GM23338 (cell line): ENCODE measurements at regions not wholly inside any gene's neighbourhood (a gene's known extent, or its start where the extent isn't known, plus 50 kb on each side); places are given as distances from the start of the nearest gene placed in this dataset.

Experiments
- ATAC-seq: fragments of 200-7000 bp; cut with Tn5 transposase; 3 replicates; pipeline ENCODE4 v1.9.1; 2020
- DNase-seq: peaks from one replicate; pipeline ENCODE4 v3.0.0-alpha.2; 2015; ENCODE audit warnings: low spot score
- H2AFZ ChIP-seq: fragments of 200-600 bp; sonication (generic); 2 replicates; pipeline ENCODE4 v1.8.0; 2016; ENCODE audit warnings: antibody characterized with exemption, mild to moderate bottlenecking, moderate library complexity
- H3F3A ChIP-seq: fragments of 200-600 bp; sonication (generic); replicated peaks from 2 replicates; pipeline ENCODE4 v1.8.0; 2017; ENCODE audit warnings: antibody characterized with exemption, mixed run types, low read depth
- H3K27ac ChIP-seq: fragments of 200-600 bp; sonication (generic); 2 replicates; pipeline ENCODE4 v1.6.1; 2016; ENCODE audit warnings: low read depth
- H3K27me3 ChIP-seq: fragments of 200-600 bp; sonication (generic); 2 replicates; pipeline ENCODE4 v1.8.0; 2016; ENCODE audit warnings: mild to moderate bottlenecking, mixed run types, moderate library complexity; ENCODE audit not compliant: insufficient read depth
- H3K36me3 ChIP-seq: fragments of 200-600 bp; sonication (generic); 2 replicates; pipeline ENCODE4 v1.8.0; 2016; ENCODE audit warnings: mild to moderate bottlenecking; ENCODE audit not compliant: insufficient read depth
- H3K4me1 ChIP-seq: fragments of 200-600 bp; sonication (generic); 2 replicates; pipeline ENCODE4 v1.8.0; 2016; ENCODE audit warnings: mild to moderate bottlenecking, moderate library complexity; ENCODE audit not compliant: insufficient read depth
- H3K4me2 ChIP-seq: fragments of 200-600 bp; sonication (generic); 2 replicates; pipeline ENCODE4 v1.7.1; 2017; ENCODE audit warnings: mixed run types
- H3K4me3 ChIP-seq: fragments of 200-600 bp; sonication (generic); 2 replicates; pipeline ENCODE4 v1.6.1; 2016; ENCODE audit warnings: mixed run types
- H3K79me2 ChIP-seq: fragments of 200-600 bp; sonication (generic); replicated peaks from 2 replicates; pipeline ENCODE4 v1.8.0; 2017; ENCODE audit warnings: mild to moderate bottlenecking; ENCODE audit not compliant: insufficient read depth
- H3K9me2 ChIP-seq: fragments of 200-600 bp; sonication (generic); 2 replicates; pipeline ENCODE4 v1.8.0; 2017; ENCODE audit not compliant: insufficient read depth
- H4K20me1 ChIP-seq: fragments of 200-600 bp; sonication (generic); replicated peaks from 2 replicates; pipeline ENCODE4 v1.8.0; 2017; ENCODE audit warnings: mild to moderate bottlenecking; ENCODE audit not compliant: insufficient read depth
- H3K27ac Mint-ChIP-seq: 2 replicates; pipeline ENCODE4 v1.8.0; 2020; ENCODE audit warnings: inconsistent platforms, mild to moderate bottlenecking, moderate library complexity, mixed read lengths
- H3K27me3 Mint-ChIP-seq: 3 replicates; pipeline ENCODE4 v1.8.0; 2022; ENCODE audit warnings: low read depth, mild to moderate bottlenecking, moderate library complexity, mixed read lengths, inconsistent platforms; ENCODE audit not compliant: insufficient read depth, poor library complexity
- H3K36me3 Mint-ChIP-seq: 3 replicates; pipeline ENCODE4 v1.8.0; 2021; ENCODE audit warnings: low read depth, mild to moderate bottlenecking, inconsistent platforms, moderate library complexity, mixed read lengths
- H3K4me1 Mint-ChIP-seq: 3 replicates; pipeline ENCODE4 v1.8.0; 2020; ENCODE audit warnings: mild to moderate bottlenecking, inconsistent platforms, mixed read lengths
- H3K4me3 Mint-ChIP-seq: 3 replicates; pipeline ENCODE4 v1.8.0; 2021; ENCODE audit warnings: moderate library complexity, mild to moderate bottlenecking, inconsistent platforms, mixed read lengths
- H3K9me3 Mint-ChIP-seq: 3 replicates; pipeline ENCODE4 v1.8.0; 2020; ENCODE audit warnings: moderate library complexity, mild to moderate bottlenecking, inconsistent platforms, mixed read lengths
- CREB1 ChIP-seq: fragments of 250-450 bp; sonication (Bioruptor Pico); IDR thresholded peaks from 2 replicates; pipeline ENCODE4 v1.5.0; 2020; ENCODE audit warnings: low read depth, mild to moderate bottlenecking, moderate library complexity
- EZH2 ChIP-seq: fragments of 200-600 bp; sonication (generic); IDR thresholded peaks from one replicate; pipeline ENCODE4 v1.8.0; 2017; ENCODE audit warnings: antibody characterized with exemption, mild to moderate bottlenecking, low read depth; ENCODE audit not compliant: unreplicated experiment
- EZH2phosphoT487 ChIP-seq: fragments of 200-600 bp; sonication (generic); IDR thresholded peaks from one replicate; pipeline ENCODE4 v1.8.1; 2018; ENCODE audit warnings: antibody characterized with exemption; ENCODE audit not compliant: unreplicated experiment
- JUNB ChIP-seq: IDR thresholded peaks from one replicate; pipeline ENCODE4 v1.6.1; 2016; ENCODE audit warnings: antibody characterized with exemption; ENCODE audit not compliant: unreplicated experiment
- NANOG ChIP-seq: IDR thresholded peaks from 2 replicates; pipeline ENCODE4 v1.6.1; 2016; ENCODE audit warnings: antibody characterized with exemption, borderline replicate concordance
- POLR2AphosphoS5 ChIP-seq: IDR thresholded peaks from 2 replicates; pipeline ENCODE4 v1.6.1; 2016; ENCODE audit warnings: antibody characterized with exemption, low read depth
- STAT1 ChIP-seq: IDR thresholded peaks from one replicate; pipeline ENCODE4 v1.6.1; 2016; ENCODE audit warnings: antibody characterized with exemption; ENCODE audit not compliant: unreplicated experiment
- ZNF114 ChIP-seq: fragments of 250-450 bp; sonication (Bioruptor Pico); IDR thresholded peaks from 2 replicates; pipeline ENCODE4 v1.5.0; 2020; ENCODE audit warnings: mild to moderate bottlenecking, moderate library complexity
- ZNF331 ChIP-seq: fragments of 250-450 bp; sonication (Bioruptor Pico); IDR thresholded peaks from 2 replicates; pipeline ENCODE4 v1.5.0; 2020; ENCODE audit warnings: low read depth, mild to moderate bottlenecking, moderate library complexity
- TF ChIP-seq, protein P1 (sequence below): IDR thresholded peaks from one replicate; pipeline ENCODE4 v1.6.1; 2018; ENCODE audit warnings: antibody characterized with exemption; ENCODE audit not compliant: unreplicated experiment
- TF ChIP-seq, protein P2 (sequence below): fragments of 250-450 bp; sonication (Bioruptor Pico); IDR thresholded peaks from 2 replicates; pipeline ENCODE4 v1.5.0; 2020; ENCODE audit warnings: mild to moderate bottlenecking, moderate library complexity
- TF ChIP-seq, protein P3 (sequence below): IDR thresholded peaks from 2 replicates; pipeline ENCODE4 v1.6.1; 2016; ENCODE audit warnings: antibody characterized with exemption
- TF ChIP-seq, protein P4 (sequence below), 2 experiments: fragments of 200-600 bp in 1 of 2; sonication (generic) in 1 of 2; conservative IDR thresholded peaks; 2 replicates each; pipeline versions ENCODE4 v1.5.1 to v1.6.1; 2016 to 2017; ENCODE audit warnings: antibody characterized with exemption in 2 of 2, low read depth in 2 of 2, mild to moderate bottlenecking in 2 of 2, moderate library complexity in 1 of 2

DNA sequence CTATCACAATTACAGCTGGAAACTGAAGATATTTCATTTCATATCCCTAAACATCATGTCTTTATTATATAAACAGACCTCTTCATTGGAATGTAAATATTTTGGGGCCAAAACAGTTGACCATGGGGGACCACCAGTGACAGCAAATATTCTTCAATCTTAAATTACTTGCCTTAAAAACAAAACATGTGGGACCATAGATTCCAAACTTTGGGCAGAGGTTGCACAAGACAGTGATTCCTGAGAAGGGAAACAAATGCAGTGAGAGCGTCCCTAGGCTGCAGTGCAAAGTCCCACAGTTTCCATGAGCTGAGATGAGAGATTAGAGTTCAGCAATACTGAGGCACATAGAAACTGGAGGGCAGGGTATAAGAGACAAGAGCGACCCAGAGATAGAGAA is 818.9 kb downstream of the CBLN2 start:
- Mint-ChIP-seq H3K27ac (no peak overlapping the region), H3K36me3 (peaks cover 28% of the 10 kb centered on the region), H3K4me1 (no peaks in the 10 kb centered on the region), H3K27me3 (no peaks in the 10 kb centered on the region), H3K9me3 (peaks cover 83% of the 10 kb centered on the region), H3K4me3 (no peak overlapping the region)
- no peak overlapping the region for H3K27ac ChIP-seq
- DNase-seq (no peak), ATAC-seq (no peak)
- H3K4me3 ChIP-seq = no peak overlapping the region
- no peak overlapping the region for H3K4me2 ChIP-seq
- no peaks in the 10 kb centered on the region for H3F3A ChIP-seq
- H3K27me3 ChIP-seq = no peaks in the 10 kb centered on the region
- no peaks in the 10 kb centered on the region for H3K79me2 ChIP-seq
- TF ChIP-seq CREB1 = no peak
- TF ChIP-seq POLR2AphosphoS5 = no peak
- TF ChIP-seq, protein P1, sequence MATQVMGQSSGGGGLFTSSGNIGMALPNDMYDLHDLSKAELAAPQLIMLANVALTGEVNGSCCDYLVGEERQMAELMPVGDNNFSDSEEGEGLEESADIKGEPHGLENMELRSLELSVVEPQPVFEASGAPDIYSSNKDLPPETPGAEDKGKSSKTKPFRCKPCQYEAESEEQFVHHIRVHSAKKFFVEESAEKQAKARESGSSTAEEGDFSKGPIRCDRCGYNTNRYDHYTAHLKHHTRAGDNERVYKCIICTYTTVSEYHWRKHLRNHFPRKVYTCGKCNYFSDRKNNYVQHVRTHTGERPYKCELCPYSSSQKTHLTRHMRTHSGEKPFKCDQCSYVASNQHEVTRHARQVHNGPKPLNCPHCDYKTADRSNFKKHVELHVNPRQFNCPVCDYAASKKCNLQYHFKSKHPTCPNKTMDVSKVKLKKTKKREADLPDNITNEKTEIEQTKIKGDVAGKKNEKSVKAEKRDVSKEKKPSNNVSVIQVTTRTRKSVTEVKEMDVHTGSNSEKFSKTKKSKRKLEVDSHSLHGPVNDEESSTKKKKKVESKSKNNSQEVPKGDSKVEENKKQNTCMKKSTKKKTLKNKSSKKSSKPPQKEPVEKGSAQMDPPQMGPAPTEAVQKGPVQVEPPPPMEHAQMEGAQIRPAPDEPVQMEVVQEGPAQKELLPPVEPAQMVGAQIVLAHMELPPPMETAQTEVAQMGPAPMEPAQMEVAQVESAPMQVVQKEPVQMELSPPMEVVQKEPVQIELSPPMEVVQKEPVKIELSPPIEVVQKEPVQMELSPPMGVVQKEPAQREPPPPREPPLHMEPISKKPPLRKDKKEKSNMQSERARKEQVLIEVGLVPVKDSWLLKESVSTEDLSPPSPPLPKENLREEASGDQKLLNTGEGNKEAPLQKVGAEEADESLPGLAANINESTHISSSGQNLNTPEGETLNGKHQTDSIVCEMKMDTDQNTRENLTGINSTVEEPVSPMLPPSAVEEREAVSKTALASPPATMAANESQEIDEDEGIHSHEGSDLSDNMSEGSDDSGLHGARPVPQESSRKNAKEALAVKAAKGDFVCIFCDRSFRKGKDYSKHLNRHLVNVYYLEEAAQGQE = no peak
- no peak for TF ChIP-seq EZH2phosphoT487
- TF ChIP-seq, protein P2, sequence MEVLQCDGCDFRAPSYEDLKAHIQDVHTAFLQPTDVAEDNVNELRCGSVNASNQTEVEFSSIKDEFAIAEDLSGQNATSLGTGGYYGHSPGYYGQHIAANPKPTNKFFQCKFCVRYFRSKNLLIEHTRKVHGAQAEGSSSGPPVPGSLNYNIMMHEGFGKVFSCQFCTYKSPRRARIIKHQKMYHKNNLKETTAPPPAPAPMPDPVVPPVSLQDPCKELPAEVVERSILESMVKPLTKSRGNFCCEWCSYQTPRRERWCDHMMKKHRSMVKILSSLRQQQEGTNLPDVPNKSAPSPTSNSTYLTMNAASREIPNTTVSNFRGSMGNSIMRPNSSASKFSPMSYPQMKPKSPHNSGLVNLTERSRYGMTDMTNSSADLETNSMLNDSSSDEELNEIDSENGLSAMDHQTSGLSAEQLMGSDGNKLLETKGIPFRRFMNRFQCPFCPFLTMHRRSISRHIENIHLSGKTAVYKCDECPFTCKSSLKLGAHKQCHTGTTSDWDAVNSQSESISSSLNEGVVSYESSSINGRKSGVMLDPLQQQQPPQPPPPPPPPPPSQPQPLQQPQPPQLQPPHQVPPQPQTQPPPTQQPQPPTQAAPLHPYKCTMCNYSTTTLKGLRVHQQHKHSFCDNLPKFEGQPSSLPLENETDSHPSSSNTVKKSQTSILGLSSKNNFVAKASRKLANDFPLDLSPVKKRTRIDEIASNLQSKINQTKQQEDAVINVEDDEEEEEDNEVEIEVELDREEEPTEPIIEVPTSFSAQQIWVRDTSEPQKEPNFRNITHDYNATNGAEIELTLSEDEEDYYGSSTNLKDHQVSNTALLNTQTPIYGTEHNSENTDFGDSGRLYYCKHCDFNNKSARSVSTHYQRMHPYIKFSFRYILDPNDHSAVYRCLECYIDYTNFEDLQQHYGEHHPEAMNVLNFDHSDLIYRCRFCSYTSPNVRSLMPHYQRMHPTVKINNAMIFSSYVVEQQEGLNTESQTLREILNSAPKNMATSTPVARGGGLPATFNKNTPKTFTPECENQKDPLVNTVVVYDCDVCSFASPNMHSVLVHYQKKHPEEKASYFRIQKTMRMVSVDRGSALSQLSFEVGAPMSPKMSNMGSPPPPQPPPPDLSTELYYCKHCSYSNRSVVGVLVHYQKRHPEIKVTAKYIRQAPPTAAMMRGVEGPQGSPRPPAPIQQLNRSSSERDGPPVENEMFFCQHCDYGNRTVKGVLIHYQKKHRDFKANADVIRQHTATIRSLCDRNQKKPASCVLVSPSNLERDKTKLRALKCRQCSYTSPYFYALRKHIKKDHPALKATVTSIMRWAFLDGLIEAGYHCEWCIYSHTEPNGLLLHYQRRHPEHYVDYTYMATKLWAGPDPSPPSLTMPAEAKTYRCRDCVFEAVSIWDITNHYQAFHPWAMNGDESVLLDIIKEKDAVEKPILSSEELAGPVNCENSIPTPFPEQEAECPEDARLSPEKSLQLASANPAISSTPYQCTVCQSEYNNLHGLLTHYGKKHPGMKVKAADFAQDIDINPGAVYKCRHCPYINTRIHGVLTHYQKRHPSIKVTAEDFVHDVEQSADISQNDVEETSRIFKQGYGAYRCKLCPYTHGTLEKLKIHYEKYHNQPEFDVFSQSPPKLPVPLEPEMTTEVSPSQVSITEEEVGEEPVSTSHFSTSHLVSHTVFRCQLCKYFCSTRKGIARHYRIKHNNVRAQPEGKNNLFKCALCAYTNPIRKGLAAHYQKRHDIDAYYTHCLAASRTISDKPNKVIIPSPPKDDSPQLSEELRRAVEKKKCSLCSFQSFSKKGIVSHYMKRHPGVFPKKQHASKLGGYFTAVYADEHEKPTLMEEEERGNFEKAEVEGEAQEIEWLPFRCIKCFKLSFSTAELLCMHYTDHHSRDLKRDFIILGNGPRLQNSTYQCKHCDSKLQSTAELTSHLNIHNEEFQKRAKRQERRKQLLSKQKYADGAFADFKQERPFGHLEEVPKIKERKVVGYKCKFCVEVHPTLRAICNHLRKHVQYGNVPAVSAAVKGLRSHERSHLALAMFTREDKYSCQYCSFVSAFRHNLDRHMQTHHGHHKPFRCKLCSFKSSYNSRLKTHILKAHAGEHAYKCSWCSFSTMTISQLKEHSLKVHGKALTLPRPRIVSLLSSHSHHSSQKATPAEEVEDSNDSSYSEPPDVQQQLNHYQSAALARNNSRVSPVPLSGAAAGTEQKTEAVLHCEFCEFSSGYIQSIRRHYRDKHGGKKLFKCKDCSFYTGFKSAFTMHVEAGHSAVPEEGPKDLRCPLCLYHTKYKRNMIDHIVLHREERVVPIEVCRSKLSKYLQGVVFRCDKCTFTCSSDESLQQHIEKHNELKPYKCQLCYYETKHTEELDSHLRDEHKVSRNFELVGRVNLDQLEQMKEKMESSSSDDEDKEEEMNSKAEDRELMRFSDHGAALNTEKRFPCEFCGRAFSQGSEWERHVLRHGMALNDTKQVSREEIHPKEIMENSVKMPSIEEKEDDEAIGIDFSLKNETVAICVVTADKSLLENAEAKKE = no peak
- TF ChIP-seq ZNF331 = no peak
- TF ChIP-seq STAT1 = no peak
- TF ChIP-seq EZH2 = no peak
- no peak for TF ChIP-seq ZNF114 (CRISPR knock-in tag)
- TF ChIP-seq, protein P3, sequence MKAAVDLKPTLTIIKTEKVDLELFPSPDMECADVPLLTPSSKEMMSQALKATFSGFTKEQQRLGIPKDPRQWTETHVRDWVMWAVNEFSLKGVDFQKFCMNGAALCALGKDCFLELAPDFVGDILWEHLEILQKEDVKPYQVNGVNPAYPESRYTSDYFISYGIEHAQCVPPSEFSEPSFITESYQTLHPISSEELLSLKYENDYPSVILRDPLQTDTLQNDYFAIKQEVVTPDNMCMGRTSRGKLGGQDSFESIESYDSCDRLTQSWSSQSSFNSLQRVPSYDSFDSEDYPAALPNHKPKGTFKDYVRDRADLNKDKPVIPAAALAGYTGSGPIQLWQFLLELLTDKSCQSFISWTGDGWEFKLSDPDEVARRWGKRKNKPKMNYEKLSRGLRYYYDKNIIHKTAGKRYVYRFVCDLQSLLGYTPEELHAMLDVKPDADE = no peak
- TF ChIP-seq NANOG = no peak
- TF ChIP-seq, protein P4, sequence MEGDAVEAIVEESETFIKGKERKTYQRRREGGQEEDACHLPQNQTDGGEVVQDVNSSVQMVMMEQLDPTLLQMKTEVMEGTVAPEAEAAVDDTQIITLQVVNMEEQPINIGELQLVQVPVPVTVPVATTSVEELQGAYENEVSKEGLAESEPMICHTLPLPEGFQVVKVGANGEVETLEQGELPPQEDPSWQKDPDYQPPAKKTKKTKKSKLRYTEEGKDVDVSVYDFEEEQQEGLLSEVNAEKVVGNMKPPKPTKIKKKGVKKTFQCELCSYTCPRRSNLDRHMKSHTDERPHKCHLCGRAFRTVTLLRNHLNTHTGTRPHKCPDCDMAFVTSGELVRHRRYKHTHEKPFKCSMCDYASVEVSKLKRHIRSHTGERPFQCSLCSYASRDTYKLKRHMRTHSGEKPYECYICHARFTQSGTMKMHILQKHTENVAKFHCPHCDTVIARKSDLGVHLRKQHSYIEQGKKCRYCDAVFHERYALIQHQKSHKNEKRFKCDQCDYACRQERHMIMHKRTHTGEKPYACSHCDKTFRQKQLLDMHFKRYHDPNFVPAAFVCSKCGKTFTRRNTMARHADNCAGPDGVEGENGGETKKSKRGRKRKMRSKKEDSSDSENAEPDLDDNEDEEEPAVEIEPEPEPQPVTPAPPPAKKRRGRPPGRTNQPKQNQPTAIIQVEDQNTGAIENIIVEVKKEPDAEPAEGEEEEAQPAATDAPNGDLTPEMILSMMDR (conservative IDR thresholded peaks at IDR 0.05; ENCODE audit: low read depth in 2 of 2) = no peak
- TF ChIP-seq JUNB = no peak
- no peaks in the 10 kb centered on the region for H3K9me2 ChIP-seq
- H3K36me3 ChIP-seq = peaks cover 8% of the 10 kb centered on the region
- H2AFZ ChIP-seq = no peak overlapping the region
- no peaks in the 10 kb centered on the region for H3K4me1 ChIP-seq
- H4K20me1 ChIP-seq = no peaks in the 10 kb centered on the region
